Stomach smooth muscle (tissue), 2 donors: ENCODE measurements at regions not wholly inside any gene's neighbourhood (a gene's known extent, or its start where the extent isn't known, plus 50 kb on each side); places are given as distances from the start of the nearest gene placed in this dataset.

Experiments used
- H3K27ac ChIP-seq: one replicate; pipeline ENCODE4 v1.7.0; 2013; ENCODE audit warnings: mild to moderate bottlenecking, low read length, inconsistent platforms
- H3K27me3 ChIP-seq, 2 donors: one replicate each; pipeline ENCODE4 v1.7.0; 2013; ENCODE audit warnings: low read length in 2 of 2; ENCODE audit not compliant: insufficient read depth in 2 of 2, control insufficient read depth in 1 of 2
- H3K36me3 ChIP-seq, 2 donors: one replicate each; pipeline ENCODE4 v1.7.0; 2013; ENCODE audit warnings: low read length in 2 of 2; ENCODE audit not compliant: control insufficient read depth in 2 of 2, insufficient read depth in 2 of 2
- H3K4me1 ChIP-seq: one replicate; pipeline ENCODE4 v1.7.0; 2013; ENCODE audit warnings: low read length; ENCODE audit not compliant: control insufficient read depth, insufficient read depth
- H3K4me3 ChIP-seq, 2 donors: one replicate each; pipeline ENCODE4 v1.7.0; 2013; ENCODE audit warnings: low read length in 2 of 2
- H3K9ac ChIP-seq, 2 donors: one replicate each; pipeline ENCODE4 v1.7.0; 2013; ENCODE audit warnings: low read length in 2 of 2, mild to moderate bottlenecking in 1 of 2
- H3K9me3 ChIP-seq, 2 donors: one replicate each; pipeline ENCODE4 v1.7.0; 2013; ENCODE audit warnings: low read length in 2 of 2; ENCODE audit not compliant: control insufficient read depth in 2 of 2
- donor health status: healthy.
- donor health status: Pancreatic carcinoma.

GRCh38 chr21:14844001-14844400, 220.8 kb downstream of the NRIP1 start:
- no peaks in the 10 kb centered on the region for H3K4me1 ChIP-seq
- no peaks in the 10 kb centered on the region for H3K9me3 ChIP-seq
- no peak overlapping the region for H3K4me3 ChIP-seq
- H3K27me3 ChIP-seq, result no peaks in the 10 kb centered on the region
- no peak overlapping the region for H3K27ac ChIP-seq
- no peaks in the 10 kb centered on the region for H3K36me3 ChIP-seq
- H3K9ac ChIP-seq, result no peak overlapping the region

DNA sequence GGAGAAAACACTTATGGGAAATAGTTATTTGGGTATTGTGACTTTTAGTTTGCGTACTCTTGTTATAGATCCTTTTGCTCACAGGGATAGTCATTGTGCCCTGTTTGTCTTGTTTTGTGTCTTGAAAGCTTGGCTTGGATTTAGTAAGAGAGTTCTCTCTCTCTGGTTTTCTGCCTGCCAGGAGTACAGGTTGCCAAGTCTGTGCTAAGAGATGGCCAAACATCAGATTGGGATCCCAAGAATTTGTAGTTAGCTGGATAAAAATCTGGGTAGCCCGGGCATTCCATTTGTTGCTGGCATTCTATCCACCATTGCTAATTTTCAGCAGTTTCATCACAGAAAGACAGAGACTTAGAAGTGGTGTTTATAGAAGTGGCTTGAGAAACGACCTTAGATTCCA, 222.2 kb downstream of the NRIP1 start:
- Histone ChIP-seq H3K4me3 (no peak overlapping the region), H3K4me1 (no peaks in the 10 kb centered on the region), H3K27ac (no peak overlapping the region), H3K9ac (no peak overlapping the region), H3K9me3 (no peaks in the 10 kb centered on the region), H3K27me3 (no peaks in the 10 kb centered on the region), H3K36me3 (no peaks in the 10 kb centered on the region)

DNA sequence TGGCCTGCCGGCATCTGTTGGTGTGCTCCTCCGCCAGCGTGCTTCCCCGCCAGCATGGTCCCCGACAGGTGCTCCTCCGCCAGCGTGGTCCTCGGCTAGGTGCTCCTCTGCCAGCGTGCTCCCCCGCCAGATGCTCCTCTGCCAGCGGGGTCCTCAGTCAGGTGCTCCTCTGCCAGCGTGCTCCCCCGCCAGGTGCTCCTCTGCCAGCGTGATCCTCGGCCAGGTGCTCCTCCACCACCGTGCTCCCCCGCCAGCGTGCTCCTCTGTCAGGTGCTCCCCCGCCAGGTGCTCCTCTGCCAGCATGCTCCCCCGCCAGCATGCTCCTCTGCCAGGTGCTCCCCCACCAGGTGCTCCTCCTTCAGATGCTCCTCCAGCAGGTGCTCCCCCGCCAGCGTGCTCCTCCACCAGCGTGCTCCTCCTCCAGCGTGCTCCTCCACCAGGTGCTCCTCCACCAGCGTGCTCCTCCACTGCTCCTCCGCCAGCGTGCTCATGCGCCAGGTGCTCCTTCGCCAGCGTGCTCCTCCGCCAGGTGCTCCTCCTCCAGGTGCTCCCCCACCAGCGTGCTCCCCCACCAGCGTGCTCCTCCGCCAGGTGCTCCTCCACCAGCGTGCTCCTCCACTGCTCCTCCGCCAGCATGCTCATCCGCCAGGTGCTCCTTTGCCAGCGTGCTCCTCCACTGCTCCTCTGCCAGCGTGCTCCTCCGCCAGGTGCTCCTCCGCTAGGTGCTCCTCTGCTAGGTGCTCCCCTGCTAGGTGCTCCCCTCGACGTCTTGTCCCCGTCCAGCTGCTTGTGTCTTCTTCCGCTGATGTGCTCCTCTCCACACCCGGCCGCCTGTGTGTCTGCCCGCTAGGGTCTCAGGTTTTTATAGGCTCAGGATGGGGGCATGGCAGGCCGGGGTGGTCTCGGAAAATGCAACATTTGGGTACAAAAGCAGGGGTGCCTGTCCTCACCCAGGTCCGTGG, 223.0 kb downstream of the NRIP1 start:
- Histone ChIP-seq H3K27me3 (no peaks in the 10 kb centered on the region), H3K4me3 (no peak overlapping the region), H3K27ac (no peak overlapping the region), H3K4me1 (no peaks in the 10 kb centered on the region), H3K36me3 (no peaks in the 10 kb centered on the region), H3K9me3 (no peaks in the 10 kb centered on the region), H3K9ac (no peak overlapping the region)

DNA sequence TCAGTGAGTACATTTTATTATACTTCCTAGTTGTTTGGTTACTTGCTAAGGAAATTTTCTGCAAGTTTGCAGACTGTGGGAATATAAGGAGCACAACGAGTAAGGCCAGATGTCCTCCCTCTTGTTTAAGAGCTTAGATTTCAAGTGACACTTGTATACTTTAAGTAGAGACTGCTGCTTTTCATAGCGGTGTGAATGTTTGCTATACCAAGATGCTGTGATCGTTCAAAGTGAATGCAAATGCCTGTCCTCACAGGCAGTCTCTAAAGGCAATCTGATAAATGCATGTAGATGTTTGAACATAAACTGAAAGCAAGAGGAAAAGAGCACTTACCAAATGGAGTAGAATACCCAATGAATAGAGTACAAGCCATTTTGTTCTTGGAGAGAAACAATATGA, 226.4 kb downstream of the NRIP1 start:
- H3K36me3 ChIP-seq, result no peaks in the 10 kb centered on the region
- no peaks in the 10 kb centered on the region for H3K9me3 ChIP-seq
- H3K4me1 ChIP-seq, result no peaks in the 10 kb centered on the region
- no peak overlapping the region for H3K27ac ChIP-seq
- H3K27me3 ChIP-seq, result no peaks in the 10 kb centered on the region
- H3K9ac ChIP-seq, result no peak overlapping the region
- H3K4me3 ChIP-seq, result peak overlapping the region; percentile 20 to 24

GRCh38 chr21:14836950-14837349, 227.8 kb downstream of the NRIP1 start:
- Histone ChIP-seq H3K36me3 (no peaks in the 10 kb centered on the region), H3K27ac (no peak overlapping the region), H3K27me3 (no peaks in the 10 kb centered on the region), H3K4me3 (no peak overlapping the region), H3K9ac (no peak overlapping the region), H3K9me3 (no peaks in the 10 kb centered on the region), H3K4me1 (no peaks in the 10 kb centered on the region)

- Histone ChIP-seq H3K4me3 (no peak overlapping the region), H3K27me3 (no peaks in the 10 kb centered on the region), H3K4me1 (no peaks in the 10 kb centered on the region), H3K27ac (no peak overlapping the region), H3K9me3 (no peaks in the 10 kb centered on the region), H3K36me3 (no peaks in the 10 kb centered on the region), H3K9ac (no peak overlapping the region)
Observed at GRCh38 chr21:14833666-14834351, 231.0 kb downstream of the NRIP1 start.

DNA sequence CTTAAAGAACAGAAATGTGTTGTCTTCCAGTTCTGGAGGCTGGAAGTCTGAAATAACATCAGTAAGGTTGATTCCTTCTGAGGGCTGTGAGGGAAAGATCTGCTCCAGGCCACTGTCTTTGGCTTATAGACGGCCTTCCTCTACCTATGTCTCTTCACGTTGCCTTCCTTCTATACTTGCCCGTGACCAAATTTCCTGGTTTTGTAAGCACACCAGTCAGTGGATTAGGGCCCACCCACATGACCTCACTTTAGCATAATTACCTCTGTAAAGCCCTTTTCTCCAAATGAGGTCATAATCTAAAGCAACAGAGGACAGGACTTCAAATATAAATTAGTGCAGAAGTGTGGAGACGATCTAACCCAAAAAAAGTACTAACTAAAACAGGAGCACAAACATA, 231.6 kb downstream of the NRIP1 start:
- no peaks in the 10 kb centered on the region for H3K4me1 ChIP-seq
- no peaks in the 10 kb centered on the region for H3K36me3 ChIP-seq
- H3K27ac ChIP-seq, result no peak overlapping the region
- H3K9ac ChIP-seq, result no peak overlapping the region
- H3K27me3 ChIP-seq, result no peaks in the 10 kb centered on the region
- H3K9me3 ChIP-seq, result no peaks in the 10 kb centered on the region
- no peak overlapping the region for H3K4me3 ChIP-seq

DNA sequence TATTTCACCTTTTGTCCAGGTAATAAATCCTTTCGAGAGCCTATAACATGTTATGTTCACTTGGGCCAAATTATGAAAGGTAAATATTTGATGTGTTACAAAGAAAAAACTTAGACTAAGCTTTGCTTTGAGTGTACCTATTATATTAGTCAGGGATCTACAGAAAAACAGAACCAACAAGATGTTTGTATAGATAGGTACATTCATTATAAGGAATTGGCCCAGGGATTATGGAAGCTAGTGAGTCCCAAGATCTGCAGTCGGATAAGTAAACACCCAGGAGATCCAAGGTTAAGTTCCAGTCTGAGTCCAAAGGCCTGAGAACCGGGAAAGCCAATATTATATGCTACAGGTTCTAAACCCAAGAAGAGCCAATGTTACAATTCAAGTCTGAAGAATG, 234.5 kb downstream of the NRIP1 start:
- H3K27me3 ChIP-seq, result no peaks in the 10 kb centered on the region
- H3K4me3 ChIP-seq, result no peak overlapping the region
- H3K36me3 ChIP-seq, result no peaks in the 10 kb centered on the region
- no peak overlapping the region for H3K9ac ChIP-seq
- no peaks in the 10 kb centered on the region for H3K4me1 ChIP-seq
- H3K27ac ChIP-seq, result no peak overlapping the region
- H3K9me3 ChIP-seq, result no peaks in the 10 kb centered on the region

DNA sequence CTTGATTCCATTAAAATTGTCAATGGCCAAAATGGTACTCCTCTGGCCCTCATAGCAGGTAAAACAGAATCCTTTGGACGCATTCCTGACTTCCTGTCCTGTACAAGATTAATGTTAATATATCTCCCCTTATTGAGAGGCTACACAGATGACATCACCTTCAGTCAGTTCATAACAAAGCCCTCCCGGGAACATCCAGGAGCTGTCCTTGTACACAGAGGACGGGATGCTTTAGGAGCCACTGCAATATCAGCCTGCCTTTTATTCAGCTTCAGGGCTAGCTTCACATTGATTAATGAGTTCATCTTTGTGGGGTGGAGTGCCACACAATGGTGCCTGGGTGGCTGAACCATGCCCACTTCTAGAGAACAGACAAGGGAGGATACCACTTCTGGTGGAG, 235.1 kb downstream of the NRIP1 start:
- no peaks in the 10 kb centered on the region for H3K36me3 ChIP-seq
- H3K4me3 ChIP-seq, result no peak overlapping the region
- no peaks in the 10 kb centered on the region for H3K9me3 ChIP-seq
- no peak overlapping the region for H3K9ac ChIP-seq
- H3K27ac ChIP-seq, result no peak overlapping the region
- H3K27me3 ChIP-seq, result no peaks in the 10 kb centered on the region
- H3K4me1 ChIP-seq, result no peaks in the 10 kb centered on the region

DNA sequence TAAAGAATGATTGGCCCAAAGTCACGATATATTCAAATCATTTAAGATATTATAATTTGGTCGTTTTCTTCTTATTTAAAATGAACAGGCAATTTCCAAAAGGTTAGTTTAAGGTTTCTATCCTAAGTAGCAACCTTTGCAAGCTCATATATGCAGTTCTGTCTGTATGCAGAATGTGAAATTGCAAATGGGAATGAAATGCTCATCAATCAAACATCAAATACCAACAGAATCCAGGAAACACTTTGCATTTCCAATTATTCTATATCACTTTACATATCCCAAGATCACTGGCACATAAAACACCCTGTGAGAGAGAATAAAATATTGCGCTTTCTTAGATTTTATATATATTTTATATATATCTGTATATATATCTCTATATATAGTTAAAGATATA, 237.3 kb downstream of the NRIP1 start:
- Histone ChIP-seq H3K9ac (no peak overlapping the region), H3K36me3 (no peaks in the 10 kb centered on the region), H3K9me3 (no peaks in the 10 kb centered on the region), H3K4me1 (no peaks in the 10 kb centered on the region), H3K27me3 (no peaks in the 10 kb centered on the region), H3K4me3 (no peak overlapping the region), H3K27ac (no peak overlapping the region)

GRCh38 chr21:14826630-14827029, 238.2 kb downstream of the NRIP1 start:
- H3K27ac ChIP-seq, result no peak overlapping the region
- H3K9ac ChIP-seq, result no peak overlapping the region
- H3K27me3 ChIP-seq, result no peaks in the 10 kb centered on the region

More at GRCh38 chr21:14826630-14827029, 238.2 kb downstream of the NRIP1 start:
- H3K9me3 ChIP-seq, result no peaks in the 10 kb centered on the region
- H3K4me1 ChIP-seq, result no peaks in the 10 kb centered on the region
- no peak overlapping the region for H3K4me3 ChIP-seq
- H3K36me3 ChIP-seq, result no peaks in the 10 kb centered on the region
